ENCODE measurements at regions not wholly inside any gene's neighbourhood (a gene's known extent, or its start where the extent isn't known, plus 50 kb on each side); places are given as distances from the start of the nearest gene placed in this dataset.

GRCh38 chr2:216774180-216774579 is 78.8 kb upstream of the IGFBP5 start:
- RAD21 ChIA-PET (ENCODE audit: low non-redundant PET in 1 of 2, low total read pairs in 2 of 2, uncharacterized antibody in 2 of 2, unreplicated experiment in 2 of 2), result no interaction called here
- intact Hi-C loops (cut with micrococcal nuclease), result no loop called here
- DNase-seq (ENCODE audit: low read depth, low spot score), result no peak
- Histone ChIP-seq H3K36me3 (ENCODE audit: control insufficient read depth in 1 of 2, insufficient read depth in 2 of 2, low read length in 2 of 2) (no peaks in the 10 kb centered on the region), H3K27me3 (ENCODE audit: insufficient read depth, low read length) (peaks cover 9% of the 10 kb centered on the region), H3K9me2 (ENCODE audit: insufficient read depth) (no peaks in the 10 kb centered on the region), H2AFZ (ENCODE audit: low read depth, low read length, poor library complexity, severe bottlenecking) (no peak overlapping the region), H3K9ac (ENCODE audit: low read length) (no peak overlapping the region), H3K4me1 (ENCODE audit: control insufficient read depth in 1 of 2, insufficient read depth in 2 of 2, low read length in 2 of 2) (no peaks in the 10 kb centered on the region), H3K4me3 (replicated peaks in 1 of 2; ENCODE audit: low read depth in 1 of 2, low read length in 2 of 2) (no peak overlapping the region), H4K20me1 (ENCODE audit: insufficient read depth) (no peaks in the 10 kb centered on the region), H3K4me2 (ENCODE audit: low read length) (no peak overlapping the region), H3K27ac (ENCODE audit: low read depth, low read length) (no peak overlapping the region), H3K9me3 (ENCODE audit: control insufficient read depth in 1 of 2, insufficient read depth in 1 of 2, low read depth in 1 of 2, low read length in 2 of 2) (no peaks in the 10 kb centered on the region), H3K79me2 (ENCODE audit: insufficient read depth, low read length) (no peaks in the 10 kb centered on the region)
- CTCF ChIA-PET, result no interaction called here
- TF ChIP-seq CTCF (IDR thresholded peaks at IDR 0.05 in 2 of 3, conservative IDR thresholded peaks at IDR 0.05 in 1 of 3; ENCODE audit: borderline replicate concordance in 1 of 3, insufficient read depth in 1 of 3, low read depth in 2 of 3, low read length in 2 of 3) (no peak), ELF1 (IDR thresholded peaks at IDR 0.05; ENCODE audit: borderline replicate concordance, low read depth) (no peak), JUND (IDR thresholded peaks at IDR 0.05) (no peak), EZH2 (IDR thresholded peaks at IDR 0.05) (no peak), EZH2phosphoT487 (IDR thresholded peaks at IDR 0.05; ENCODE audit: borderline replicate concordance) (no peak), CBX3 (IDR thresholded peaks at IDR 0.05; ENCODE audit: low read depth) (no peak), YY1 (IDR thresholded peaks at IDR 0.05; ENCODE audit: extremely low read depth, insufficient replicate concordance, low read depth, low read length) (no peak), TCF7L2 (IDR thresholded peaks at IDR 0.05; ENCODE audit: borderline replicate concordance, extremely low read depth, insufficient read depth, insufficient read length) (no peak), FOSL1 (IDR thresholded peaks at IDR 0.05; ENCODE audit: low read depth) (no peak)
- TF ChIP-seq, protein P1, sequence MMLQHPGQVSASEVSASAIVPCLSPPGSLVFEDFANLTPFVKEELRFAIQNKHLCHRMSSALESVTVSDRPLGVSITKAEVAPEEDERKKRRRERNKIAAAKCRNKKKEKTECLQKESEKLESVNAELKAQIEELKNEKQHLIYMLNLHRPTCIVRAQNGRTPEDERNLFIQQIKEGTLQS (IDR thresholded peaks at IDR 0.05), result no peak
- TF ChIP-seq, protein P2, sequence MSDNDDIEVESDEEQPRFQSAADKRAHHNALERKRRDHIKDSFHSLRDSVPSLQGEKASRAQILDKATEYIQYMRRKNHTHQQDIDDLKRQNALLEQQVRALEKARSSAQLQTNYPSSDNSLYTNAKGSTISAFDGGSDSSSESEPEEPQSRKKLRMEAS (IDR thresholded peaks at IDR 0.05), result no peak
- no TSS peak for BruUV-seq (replicated peaks)
- POLR2A ChIA-PET, result no interaction called here
- no peak for ATAC-seq

All from HCT116 (cell line).